GM18507 (cell line): ENCODE measurements at regions not wholly inside any gene's neighbourhood (a gene's known extent, or its start where the extent isn't known, plus 50 kb on each side); places are given as distances from the start of the nearest gene placed in this dataset.
"Not testable (repeated sequence)": the region's sequence is repeated elsewhere in the genome, so short reads cannot be mapped to it uniquely, and the experiment has no call there.

Experiments
- DNase-seq: peaks from one replicate; pipeline ENCODE4 v3.0.0; 2011; ENCODE audit warnings: low read depth; ENCODE audit not compliant: insufficient read length; ENCODE audit errors: extremely low spot score
- FAIRE-seq: peaks from 2 replicates; lab custom pipeline; 2011; peaks lifted over from hg19 to GRCh38; lab: Jason Lieb, UNC

- FAIRE-seq: no peak
- DNase-seq: no peak
These were observed 116.1 kb upstream of the GORAB start for GRCh38 chr1:170415710-170416372.

- FAIRE-seq (no peak), DNase-seq (no peak)
These were observed 107.6 kb upstream of the GORAB start for GRCh38 chr1:170424346-170424745.

GRCh38 chr1:170426596-170426995 is 105.4 kb upstream of the GORAB start:
- FAIRE-seq: no peak

GRCh38 chr1:170427002-170427401 is 105.0 kb upstream of the GORAB start:
- FAIRE-seq, DNase-seq: not testable (repeated sequence)

More at GRCh38 chr1:170426596-170426995, 105.4 kb upstream of the GORAB start:
- no peak for DNase-seq

GRCh38 chr1:170436928-170437327 is 95.0 kb upstream of the GORAB start:
- FAIRE-seq: no peak
- no peak for DNase-seq

GRCh38 chr1:170445096-170445495 is 86.9 kb upstream of the GORAB start:
- FAIRE-seq: no peak
- DNase-seq: no peak

- no peak for DNase-seq
- FAIRE-seq: no peak
These were observed 83.3 kb upstream of the GORAB start for GRCh38 chr1:170448661-170449158.

GRCh38 chr1:170457325-170458050 is 74.5 kb upstream of the GORAB start:
- not testable (repeated sequence) for FAIRE-seq, DNase-seq

GRCh38 chr1:170460001-170460400 is 72.0 kb upstream of the GORAB start:
- no peak for FAIRE-seq

GRCh38 chr1:170460414-170461155 is 71.4 kb upstream of the GORAB start:
- FAIRE-seq (no peak), DNase-seq (no peak)

More at GRCh38 chr1:170460001-170460400, 72.0 kb upstream of the GORAB start:
- DNase-seq: no peak

- no peak for DNase-seq
- FAIRE-seq: no peak
These were observed 70.6 kb upstream of the GORAB start for GRCh38 chr1:170461291-170461747.

- FAIRE-seq (no peak), DNase-seq (no peak)
These were observed 70.1 kb upstream of the GORAB start for GRCh38 chr1:170461762-170462384.

GRCh38 chr1:170470121-170470520 is 61.8 kb upstream of the GORAB start:
- DNase-seq (no peak), FAIRE-seq (no peak)

GRCh38 chr1:170471398-170472053 is 60.4 kb upstream of the GORAB start:
- FAIRE-seq: no peak

GRCh38 chr1:170481000-170481399 is 51.0 kb upstream of the GORAB start:
- DNase-seq: no peak
- FAIRE-seq: no peak

More at GRCh38 chr1:170471398-170472053, 60.4 kb upstream of the GORAB start:
- DNase-seq: no peak
